Stimulated activated CD8-positive, alpha-beta memory T cell treated with anti-CD3 and anti-CD28 coated beads, Interleukin-7, amount 100 ng/mL, for 48 hours (primary cell): ENCODE measurements at regions not wholly inside any gene's neighbourhood (a gene's known extent, or its start where the extent isn't known, plus 50 kb on each side); places are given as distances from the start of the nearest gene placed in this dataset.
"Not testable (repeated sequence)": the region's sequence is repeated elsewhere in the genome, so short reads cannot be mapped to it uniquely, and the experiment has no call there.

Experiments used
- DNase-seq, 2 donors: peaks; one replicate each; pipeline ENCODE4 v3.0.0-alpha.2; 2020; ENCODE audit warnings: low read depth in 1 of 2; ENCODE audit errors: extremely low read depth in 1 of 2

DNA sequence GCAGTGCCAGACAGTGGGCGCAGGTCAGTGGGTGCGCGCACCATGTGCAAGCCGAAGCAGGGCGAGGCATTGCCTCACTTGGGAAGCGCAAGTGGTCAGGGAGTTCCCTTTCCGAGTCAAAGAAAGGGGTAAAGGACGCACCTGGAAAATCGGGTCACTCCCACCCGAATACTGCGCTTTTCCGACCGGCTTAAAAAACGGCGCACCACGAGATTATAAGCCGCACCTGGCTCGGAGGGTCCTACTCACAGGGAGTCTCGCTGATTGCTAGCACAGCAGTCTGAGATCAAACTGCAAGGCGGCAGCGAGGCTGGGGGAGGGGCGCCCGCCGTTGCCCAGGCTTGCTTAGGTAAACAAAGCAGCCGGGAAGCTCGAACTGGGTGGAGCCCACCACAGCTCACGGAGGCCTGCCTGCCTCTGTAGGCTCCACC, 77.9 kb downstream of the NR4A2 start:
- DNase-seq, result not testable (repeated sequence)

DNA sequence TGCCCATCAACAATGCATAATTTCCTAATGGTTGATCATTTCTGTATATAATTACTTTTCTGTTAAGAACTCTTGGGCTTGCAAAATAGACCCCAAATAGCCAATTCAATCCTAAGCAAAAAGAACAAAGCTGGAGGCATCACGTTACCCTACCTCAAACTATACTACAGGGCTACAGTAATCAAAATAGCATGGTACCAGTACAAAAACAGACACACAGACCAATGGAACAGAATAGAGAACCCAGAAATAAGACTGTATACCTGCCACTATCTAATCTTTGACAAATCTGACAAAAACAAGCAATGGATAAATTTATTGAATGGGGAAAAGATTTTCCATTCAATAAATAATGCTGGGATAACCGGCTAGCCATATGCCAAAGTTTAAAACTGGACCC, 78.8 kb downstream of the NR4A2 start:
- DNase-seq, result no peak

DNA sequence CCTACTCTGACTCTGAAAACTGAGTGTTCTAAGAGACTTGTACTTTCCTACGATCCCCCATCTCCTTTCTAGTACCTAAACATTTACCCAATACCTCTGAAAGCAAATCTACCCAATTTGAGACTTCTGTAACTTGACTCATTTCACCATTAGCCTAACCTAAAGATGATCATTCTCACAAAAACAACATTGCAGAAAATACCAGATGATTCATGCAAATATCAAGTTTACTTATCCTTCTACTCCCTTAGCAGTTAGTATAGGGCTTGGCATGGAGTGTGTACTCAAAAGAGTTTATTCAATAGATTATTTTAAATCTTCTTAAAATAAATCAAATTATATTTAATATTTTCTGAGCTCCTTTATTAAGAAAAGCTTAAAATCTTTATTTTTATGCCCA, 89.6 kb downstream of the NR4A2 start:
- DNase-seq, result no peak

DNA sequence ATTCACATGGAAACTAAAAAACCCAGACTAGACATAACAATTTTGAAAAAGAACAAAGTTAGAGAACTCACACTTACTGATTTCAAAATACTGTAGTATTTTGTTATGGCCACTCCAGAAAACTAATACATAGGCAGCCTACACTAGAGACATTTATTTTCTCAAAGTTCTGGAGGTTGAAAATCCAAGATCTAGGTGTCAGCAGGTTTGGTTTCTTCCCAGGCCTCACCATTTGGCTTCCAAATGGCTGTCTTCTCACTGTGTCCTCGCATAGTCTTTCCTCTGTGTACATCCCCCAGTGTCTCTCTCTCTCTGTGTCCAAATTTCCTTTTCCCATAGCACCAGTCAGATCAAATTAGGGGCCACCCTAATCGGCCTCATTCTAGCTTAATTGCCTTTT, 95.0 kb downstream of the NR4A2 start:
- DNase-seq, result no peak

DNA sequence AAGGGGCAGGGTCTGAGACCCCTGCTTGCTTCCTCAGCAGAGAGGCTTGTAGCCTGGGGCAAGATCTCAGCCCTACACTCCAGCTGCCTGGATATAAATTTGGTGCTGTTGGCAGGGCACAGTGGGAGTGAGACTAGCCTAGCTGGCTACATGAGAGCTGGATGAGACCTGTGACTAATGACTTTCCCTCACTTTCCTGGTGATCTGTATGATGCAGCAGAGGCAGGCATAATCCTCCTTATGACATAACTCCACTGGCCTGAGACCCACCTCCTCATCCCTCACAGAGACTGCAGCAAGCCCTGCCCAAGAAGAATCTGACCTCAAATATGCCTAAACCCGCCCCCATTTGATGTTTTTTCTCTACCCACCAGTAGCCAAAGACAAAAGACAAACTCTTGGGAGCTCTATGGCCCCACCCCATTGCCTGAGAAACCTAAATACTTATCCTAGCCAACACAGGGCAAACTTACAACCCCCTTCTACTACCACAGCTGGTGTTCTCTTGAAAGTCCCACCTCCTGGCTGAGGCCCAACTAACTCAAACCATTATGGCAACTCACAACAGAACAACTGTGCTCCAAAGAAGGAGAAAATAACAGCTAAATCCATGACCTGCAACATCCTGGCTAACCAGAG, 102.7 kb downstream of the NR4A2 start:
- no peak for DNase-seq

DNA sequence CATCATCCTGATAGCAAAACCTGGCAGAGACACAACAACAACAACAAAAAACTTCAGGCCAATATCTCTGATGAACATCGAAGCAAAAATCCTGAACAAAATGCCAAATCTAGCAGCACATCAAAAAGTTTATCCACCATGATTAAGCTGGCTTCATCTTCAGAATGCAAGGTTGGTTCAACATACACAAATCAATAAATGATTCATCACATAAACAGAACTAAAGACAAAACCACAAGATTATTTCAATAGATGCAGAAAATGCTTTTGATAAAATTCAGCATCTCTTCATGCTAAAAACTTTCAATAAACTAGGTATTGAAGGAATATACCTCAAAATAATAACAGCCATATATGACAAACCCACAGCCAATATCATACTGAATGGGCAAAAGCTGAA, 109.2 kb downstream of the NR4A2 start:
- not testable (repeated sequence) for DNase-seq

DNA sequence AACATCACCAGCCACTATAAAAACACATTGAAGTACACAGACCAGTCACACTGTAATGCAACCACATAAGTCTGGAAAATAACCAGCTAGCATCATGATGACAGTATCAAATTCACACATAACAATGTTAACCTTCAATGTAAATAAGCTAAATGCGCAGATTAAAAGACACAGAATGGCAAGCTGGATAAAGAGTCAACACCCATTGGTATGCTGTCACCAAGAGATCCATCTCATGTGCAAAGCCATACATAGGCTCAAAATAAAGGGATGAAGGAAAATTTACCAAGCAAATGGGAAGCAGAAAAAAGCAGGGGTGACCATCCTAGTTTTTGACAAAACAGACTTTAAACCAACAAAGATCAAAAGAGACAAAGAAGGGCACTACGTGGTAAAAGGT, 110.8 kb downstream of the NR4A2 start:
- no peak for DNase-seq

DNA sequence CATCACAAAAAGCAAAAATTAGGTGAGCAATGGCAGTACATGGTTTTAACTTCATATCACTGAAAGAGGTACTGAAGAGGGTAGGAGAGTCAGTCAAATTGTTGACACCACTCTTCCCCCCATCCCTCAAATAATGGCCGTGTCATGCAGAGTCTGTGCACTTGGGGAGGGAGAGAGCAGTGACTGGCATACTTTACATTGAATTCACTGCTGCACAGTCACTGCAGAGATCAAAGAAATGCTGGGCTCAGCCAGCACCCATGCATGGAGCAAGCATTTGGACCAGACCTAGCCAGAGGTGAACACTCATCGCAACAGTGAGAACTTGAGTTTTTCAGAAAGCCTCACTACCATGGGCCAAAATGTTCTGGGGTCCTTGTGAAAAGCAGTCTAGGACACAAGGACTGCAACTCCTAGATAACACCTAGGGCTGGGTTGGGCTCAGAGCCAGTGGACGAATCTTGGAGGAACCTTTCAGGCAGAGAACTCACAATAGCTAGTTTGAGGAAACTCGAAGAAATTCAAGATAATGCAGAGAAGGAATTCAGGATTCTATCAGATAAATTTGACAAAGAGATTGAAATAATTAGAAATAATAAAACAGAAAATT, 112.9 kb downstream of the NR4A2 start:
- DNase-seq, result no peak

DNA sequence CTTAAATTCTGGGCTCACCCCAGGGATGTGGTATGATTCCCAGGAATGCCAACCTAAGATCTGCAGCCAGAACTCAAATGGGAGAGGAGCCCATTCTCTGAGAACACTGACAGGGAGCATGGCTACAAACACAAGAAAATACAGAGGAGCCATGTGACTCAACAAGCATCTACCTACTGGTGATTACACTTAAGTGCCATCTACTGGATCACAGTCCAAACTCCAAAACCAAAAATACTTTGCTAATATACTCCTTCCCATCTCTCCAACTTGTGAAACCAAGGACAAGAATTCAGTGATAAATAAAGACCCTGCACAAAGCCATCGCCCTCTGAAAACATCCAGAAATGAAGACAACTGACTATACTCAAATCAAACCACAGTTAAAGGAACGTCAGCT, 116.9 kb downstream of the NR4A2 start:
- no peak for DNase-seq

DNA sequence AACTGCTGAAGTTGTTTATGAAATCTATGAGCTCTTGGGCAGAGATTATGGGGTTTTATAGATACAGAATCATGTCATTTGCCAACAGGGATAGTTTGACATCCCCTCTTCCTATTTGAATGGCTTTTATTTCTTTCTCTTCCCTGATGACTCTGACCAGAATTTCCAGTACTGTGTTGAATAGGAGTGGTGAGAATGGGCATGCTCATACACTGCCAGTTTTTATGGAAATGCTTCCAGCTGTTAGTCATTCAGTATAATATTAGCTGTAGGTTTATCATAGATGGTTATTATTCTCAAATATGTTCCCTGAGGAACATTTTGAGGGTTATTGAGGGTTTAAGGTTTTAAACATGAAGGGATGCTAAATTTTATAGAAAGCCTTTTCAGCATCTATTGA, 121.2 kb downstream of the NR4A2 start:
- DNase-seq, result no peak

DNA sequence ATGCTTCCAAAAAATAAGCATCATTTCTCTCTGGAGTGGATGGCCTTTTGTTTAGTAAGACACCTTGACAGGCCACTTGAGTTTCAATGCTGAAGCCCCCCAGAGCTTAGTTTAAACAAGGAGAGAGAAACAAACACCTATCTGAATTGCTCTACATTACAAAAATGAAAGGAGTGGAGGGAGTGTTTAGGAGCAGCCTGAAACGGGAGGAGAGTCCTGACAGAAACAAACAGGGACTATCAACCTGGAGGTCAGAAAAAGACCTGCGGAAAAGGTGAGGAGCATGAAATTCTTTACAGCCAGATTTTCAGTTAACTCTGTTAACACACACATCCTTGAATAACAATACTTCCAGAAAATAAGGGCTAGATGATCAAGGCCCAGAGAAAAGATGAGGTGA, 126.2 kb downstream of the NR4A2 start:
- no peak for DNase-seq

DNA sequence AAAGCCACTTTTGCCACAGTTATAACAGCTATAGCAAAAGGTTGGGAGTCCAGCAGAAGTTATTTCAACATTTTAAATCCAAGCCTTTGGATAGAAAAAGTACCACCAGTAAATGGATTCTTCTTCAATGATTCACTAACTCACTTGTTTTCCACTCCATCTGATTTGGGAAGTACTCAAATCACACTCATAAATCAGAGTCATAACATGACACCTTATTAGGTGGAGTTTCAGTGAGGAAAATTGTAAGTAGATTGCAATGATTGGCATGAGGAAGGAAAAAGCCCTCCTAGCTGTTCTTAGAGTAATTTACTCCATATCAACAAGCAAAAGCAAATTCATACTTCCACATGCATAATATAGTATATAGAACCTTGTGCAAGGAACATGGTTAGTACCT, 132.9 kb downstream of the NR4A2 start:
- no peak for DNase-seq

DNA sequence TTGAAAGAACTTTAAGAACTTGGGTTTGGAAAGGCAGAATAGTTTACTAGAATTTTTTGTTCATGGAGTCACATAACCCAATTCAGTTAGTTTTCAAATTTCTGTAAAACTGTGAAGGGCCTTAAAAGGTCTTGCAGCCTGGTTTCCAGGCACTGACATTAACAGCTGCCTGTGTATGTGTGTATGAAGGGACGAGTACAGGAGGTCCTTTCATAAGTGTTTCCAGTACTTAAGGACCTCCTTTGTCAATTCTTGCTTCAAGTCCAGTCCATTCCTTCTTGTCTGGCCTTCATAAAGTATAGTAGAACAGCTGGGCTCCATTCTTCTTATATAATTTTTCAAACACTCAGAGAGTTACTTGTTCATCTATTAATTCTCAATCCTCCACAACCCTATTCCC, 136.5 kb downstream of the NR4A2 start:
- DNase-seq, result no peak

DNA sequence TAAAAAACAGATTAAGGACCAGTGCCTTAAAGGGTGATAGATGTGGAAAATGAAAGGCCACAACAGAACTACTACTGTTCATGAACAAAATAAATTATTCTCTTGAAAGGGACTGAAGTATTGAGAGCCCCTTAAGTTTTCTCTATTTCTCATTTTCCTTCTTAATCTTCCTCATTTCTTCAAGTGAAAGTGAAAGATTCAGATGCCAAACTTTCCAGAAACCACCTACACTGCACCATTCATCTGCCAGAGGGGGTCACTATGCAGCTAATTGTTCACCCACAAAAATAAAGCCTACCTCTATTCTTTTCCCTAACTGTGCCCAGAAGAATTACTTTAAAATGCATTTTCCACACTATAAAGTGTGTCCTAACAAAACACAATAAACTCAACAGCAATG, 140.1 kb downstream of the NR4A2 start:
- DNase-seq, result no peak

DNA sequence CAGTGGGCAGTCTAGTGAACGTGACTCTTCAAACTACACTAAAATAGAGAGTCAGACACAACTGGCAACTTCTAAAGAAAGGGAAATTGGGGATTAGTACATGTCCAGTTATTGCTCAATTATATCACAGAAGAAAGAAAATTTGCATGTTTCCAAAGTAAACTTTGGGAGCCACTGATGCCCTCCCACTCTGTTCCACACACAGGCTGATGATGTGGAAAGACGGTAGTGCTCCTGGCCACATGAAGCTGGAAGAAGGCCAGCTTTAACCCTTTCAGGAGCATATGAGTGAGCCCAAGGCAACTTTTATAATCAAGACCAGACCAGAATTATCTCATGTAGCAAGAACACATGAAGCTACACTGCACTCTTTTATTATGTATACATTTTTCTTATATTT, 141.0 kb downstream of the NR4A2 start:
- no peak for DNase-seq

DNA sequence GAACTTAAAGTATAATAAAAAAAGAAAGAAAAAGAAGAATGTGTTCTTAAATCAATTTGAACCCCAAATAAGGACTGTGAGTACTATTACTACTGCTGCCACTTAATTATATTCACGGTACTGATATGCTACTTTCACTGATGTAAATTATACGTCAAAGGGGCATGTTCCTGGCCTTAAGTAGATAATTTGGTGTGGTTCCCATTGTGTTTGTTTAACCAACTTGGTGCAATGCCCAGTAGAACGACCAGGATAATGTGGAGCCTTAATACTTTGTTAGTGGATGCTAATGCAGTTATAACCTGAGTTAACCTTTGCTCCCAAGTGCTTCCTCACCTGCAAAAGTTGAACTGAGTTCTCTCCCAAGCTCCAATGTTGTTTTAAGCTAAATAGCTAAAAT, 142.0 kb downstream of the NR4A2 start:
- no peak for DNase-seq

DNA sequence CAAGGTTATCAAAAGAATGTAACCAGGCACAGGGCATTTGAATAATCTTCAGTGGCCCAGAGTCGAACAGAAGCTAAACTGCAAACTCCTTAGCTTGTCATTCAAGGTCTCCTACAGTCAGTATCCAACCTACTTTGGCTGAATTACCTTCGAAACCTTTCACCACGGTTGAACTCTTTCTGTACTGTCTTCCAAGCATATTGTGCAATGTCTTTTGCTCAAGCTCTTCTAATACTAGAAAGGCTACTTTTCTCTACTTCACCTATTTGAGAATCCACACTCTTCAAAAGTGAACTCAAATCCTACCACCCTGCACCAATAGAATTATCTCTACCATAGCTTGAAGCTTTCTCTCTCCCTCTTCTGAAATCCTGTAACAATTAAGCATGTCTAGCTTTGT, 142.9 kb downstream of the NR4A2 start:
- DNase-seq, result no peak

DNA sequence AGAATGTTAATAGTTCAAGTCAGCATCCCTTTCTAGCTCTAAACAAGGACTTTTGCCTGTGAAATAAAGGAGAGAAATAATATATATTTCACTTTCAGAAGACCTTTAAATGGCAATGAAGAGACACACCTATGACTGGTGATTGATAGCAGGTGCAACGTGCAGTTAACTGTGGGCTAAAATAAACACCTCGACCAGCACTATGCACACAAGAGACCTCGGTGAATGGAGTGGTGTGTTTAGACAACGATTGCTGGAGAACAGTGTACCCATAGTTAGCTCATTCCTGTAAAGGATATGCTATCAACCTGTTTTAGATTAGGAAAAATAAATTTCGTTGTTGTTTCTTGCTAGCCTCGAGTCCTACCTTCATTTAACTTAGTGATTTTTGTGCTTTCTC, 143.4 kb downstream of the NR4A2 start:
- DNase-seq, result no peak

DNA sequence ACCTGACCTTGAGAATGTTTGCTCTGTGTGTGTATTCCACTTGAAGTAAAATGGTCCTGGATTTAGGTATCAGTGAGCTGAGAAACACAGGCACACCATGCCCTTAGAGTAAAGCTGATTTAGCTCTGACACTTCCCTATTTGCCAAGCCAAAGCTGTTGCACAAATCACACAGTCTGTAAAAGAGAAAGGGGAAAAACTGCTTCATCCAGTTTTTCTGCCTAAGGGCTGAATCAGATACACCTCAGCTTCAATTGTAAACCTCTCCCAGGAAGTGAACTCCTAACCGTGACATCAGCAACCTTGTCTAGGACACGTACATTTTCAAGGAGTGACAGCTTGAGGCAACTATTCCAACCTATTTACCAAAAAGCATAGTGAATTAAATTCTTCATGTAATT, 150.4 kb downstream of the NR4A2 start:
- DNase-seq, result no peak

DNA sequence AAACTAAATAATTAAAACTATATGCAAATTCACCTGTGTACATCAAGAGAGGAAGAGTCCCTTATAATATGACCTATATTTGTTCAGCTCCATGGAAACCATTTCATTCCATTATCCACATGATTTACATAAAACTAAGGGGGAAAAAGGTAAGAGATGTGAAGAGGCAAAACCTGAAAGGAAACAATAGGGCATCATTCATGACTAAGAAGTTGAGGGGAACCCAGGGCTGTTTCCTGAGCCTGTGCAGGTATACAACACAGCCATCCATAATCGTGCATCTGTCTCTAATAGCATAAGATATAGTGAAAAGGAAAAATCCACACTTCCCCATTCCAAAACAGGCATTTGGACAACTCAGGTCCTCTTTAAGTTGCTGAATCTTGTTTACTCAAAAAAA, 151.3 kb downstream of the NR4A2 start:
- no peak for DNase-seq

DNA sequence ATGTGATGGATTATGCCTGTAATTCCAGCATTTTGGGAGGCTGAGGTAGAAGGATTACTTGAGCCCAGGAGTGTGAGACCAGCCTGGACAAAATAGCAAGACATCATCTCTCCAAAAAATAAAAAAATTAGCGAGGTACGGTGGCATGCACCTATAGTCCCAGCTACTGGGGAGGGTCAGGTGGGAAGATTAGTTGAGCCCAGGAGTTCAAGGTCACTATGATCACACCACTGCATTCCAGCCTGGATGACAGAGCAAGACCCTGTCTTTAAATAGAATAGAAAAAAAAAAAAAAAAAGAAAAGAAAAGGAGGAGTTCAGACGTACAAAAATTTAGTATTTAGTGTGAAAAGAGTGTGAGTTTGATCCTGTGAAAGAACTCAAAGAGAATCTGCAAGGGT, 154.9 kb downstream of the NR4A2 start:
- no peak for DNase-seq

DNA sequence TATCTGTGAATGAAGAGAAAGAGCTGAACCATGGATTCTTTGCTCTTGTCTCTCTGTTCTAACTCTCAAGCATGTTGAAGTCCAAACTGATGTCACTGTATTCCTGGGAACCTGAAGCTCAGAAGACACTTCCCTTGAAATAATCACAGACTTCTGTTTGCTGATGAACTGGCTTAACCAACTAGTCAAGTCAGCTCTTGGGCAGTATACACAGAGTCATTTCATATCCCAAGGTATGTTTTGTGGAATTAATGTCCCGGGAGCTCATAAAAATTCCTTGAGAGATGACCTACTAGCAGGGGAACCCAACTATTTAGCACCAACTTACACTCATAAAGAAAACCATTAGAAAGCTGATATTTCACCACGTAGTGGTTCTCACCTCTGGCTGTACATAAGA, 156.6 kb downstream of the NR4A2 start:
- no peak for DNase-seq

DNA sequence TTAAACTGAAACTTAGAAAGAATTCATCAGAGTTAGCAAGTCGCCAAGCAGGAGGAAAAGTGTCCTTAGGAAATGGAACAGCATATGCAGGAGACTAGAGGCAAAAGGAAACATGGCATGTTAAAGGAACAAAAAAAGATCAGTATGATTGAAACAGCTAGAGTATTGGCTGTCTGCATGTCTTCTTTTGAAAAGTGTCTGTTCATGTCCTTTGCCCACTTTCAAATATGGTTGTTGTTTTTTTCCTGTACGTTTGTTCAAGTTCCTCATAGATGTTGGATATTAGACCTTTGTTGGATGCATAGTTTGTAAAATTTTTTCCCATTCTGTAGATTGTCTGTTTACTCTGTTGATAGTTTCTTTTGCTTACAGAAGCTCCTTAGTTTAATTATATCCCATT, 161.6 kb downstream of the NR4A2 start:
- no peak for DNase-seq
